GM19467 (cell line): ENCODE measurements at regions not wholly inside any gene's neighbourhood (a gene's known extent, or its start where the extent isn't known, plus 50 kb on each side); places are given as distances from the start of the nearest gene placed in this dataset.
A peak's percentile ranks its signal among the peaks of the same experiment; 100 is the strongest.
"Not testable (repeated sequence)": the region's sequence is repeated elsewhere in the genome, so short reads cannot be mapped to it uniquely, and the experiment has no call there.

ENCODE experiments used
- ATAC-seq: cut with Tn5 transposase; IDR thresholded peaks from one replicate; pipeline ENCODE4 v1.9.1; 2021; ENCODE audit warnings: mild to moderate bottlenecking, moderate library complexity; ENCODE audit not compliant: unreplicated experiment

DNA sequence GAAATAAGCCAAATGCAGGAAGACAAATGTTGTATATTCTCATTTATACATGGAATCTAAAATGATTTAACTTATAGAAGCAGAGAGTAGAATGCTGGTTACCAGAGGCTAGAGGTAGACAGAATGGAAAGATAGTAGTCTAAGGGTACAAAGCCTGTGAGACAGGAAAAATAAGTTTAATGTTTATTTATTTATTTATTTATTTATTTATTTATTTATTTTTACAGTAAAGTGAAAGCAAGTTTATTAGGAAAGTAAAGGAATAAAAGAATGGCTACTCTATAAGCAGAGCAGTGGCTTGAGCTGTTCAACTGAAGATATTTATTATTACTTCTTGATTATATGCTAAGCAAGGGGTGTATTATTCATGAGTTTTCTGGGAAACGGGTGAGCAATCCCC is 203.2 kb downstream of the LAS1L start:
- ATAC-seq = no peak

GRCh38 chrX:65300104-65300809 is 234.3 kb downstream of the LAS1L start:
- ATAC-seq = no peak

- not testable (repeated sequence) for ATAC-seq
Observed at GRCh38 chrX:65282905-65283304, 251.7 kb downstream of the LAS1L start.

DNA sequence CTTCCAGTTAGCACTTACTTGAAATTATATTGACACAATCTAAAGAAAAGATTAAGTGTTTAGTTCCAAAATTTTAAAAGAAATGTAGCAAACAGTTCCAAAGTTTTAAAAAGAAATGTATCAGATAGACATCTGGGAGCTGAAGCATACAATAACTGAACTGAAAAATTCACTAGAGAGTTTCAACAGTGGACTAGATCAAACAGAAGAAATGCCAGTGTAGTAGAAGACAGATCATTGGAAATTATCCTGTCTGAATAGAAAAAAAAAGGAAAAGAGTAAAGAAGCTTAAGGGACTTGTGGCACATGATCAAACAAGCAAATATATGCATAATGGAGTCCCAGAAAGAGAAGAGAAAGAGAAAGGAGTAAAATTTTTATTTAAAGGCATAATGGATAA is 261.4 kb downstream of the LAS1L start:
- ATAC-seq = no peak

DNA sequence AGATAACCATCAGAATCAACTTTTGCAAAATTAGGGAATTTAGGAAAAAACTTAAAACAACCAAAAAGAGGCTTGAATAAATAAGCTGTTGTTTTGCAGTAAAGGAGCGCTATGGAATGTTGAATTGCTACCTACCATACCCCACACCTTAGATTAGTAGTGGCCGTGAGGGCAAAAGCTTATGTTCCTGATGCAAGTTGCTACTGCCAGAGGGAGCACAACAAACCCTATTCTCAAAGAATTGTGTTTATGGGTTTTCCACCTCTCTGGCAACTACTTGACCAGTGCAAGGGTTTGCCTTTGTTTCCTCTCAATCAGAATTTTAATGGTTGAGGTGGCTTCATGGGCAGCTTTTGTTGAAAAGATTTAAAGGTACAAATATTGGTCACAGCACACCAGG is 268.1 kb downstream of the LAS1L start:
- no peak for ATAC-seq

GRCh38 chrX:65253817-65254216 is 277.6 kb upstream of the ZC4H2 start:
- no peak for ATAC-seq

- ATAC-seq = no peak
Observed at GRCh38 chrX:65241059-65241721, 264.9 kb upstream of the ZC4H2 start.

DNA sequence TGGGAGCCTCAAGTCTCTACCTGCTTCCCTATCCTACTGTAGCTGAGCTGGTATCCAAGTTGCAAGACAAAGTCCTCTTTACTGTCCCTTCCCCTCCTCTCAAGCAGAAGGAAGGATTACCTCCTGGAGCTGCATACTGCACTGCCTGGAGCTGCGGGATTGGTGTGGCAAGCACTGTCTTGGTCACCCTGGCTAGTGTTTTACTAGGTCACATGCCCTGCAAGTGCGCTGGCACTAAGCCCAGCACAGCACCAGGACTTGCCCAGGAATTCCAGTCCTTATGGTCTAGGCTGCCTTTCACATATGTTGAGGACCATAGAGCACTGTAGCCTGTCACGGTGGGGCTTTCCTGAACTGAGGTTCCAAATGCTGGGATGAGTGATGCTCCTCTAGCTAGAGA is 227.3 kb upstream of the ZC4H2 start:
- no peak for ATAC-seq

DNA sequence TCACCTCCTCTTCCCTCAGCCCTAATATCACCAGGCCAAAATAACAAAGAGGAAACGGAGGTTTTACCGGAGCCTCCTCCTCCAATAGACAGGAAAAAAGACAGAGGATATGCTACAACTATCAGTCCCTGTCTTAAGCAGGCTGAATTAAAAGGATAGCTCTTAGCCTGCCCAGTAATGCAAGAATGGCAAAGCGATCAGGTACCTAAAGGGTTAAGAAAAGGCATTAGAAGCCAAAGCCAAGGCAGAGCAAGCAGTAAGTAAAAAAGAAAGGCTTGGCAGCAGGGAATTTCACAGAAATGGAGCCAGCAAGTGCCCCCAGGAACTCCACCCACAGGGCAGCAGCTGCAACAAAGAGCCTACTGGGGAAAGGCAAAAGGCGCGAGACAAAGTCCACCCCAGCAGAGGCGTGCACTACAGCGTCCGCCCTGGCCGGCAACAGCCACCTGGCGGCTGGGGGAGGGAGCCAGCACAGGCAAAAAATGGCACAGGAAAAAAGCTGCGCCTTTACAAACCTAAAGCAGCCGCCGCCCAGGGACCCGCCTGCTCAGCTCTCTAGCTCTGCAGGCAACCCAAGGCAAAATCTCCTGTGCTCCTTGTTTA is 220.6 kb upstream of the ZC4H2 start:
- no peak for ATAC-seq

- ATAC-seq = no peak
Observed at GRCh38 chrX:65195621-65196020, 219.4 kb upstream of the ZC4H2 start.

- no peak for ATAC-seq
Observed at GRCh38 chrX:65194547-65194946, 218.3 kb upstream of the ZC4H2 start.

DNA sequence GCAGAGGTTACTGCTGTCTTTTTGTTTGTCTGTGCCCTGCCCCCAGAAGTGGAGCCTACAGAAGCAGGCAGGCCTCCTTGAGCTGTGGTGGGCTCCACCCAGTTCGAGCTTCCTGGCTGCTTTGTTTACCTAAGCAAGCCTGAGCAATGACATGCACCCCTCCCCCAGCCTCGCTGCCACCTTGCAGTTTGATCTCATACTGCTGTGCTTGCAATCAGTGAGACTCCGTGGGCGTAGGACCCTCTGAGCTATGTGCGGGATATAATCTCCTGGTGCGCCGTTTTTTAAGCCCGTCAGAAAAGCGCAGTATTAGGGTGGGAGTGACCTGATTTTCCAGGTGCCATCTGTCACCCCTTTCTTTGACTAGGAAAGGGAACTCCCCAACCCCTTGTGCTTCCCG is 187.1 kb upstream of the ZC4H2 start:
- ATAC-seq = not testable (repeated sequence)

DNA sequence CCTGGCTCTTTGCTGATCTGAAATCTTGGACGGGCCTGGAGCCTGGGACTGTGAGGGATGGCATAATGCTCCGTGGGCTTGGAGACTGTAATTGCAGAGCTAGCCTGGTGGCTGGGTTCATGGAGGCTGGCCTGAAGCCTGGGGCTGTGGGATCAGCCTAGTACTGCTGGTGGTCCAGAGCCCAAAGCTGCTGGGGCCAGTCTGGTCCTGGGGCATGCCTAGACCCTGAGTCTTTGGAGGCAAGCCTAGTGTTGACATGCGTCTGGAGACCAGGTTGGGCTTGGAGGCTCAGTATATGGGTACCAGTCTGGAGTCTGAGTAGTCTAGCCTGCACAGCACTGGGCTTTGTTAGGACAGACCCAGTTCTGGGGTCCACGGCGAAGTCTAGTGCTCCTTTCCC is 172.0 kb upstream of the ZC4H2 start:
- ATAC-seq = no peak

GRCh38 chrX:65136424-65136823 is 160.2 kb upstream of the ZC4H2 start:
- no peak for ATAC-seq

GRCh38 chrX:65127842-65128241 is 151.6 kb upstream of the ZC4H2 start:
- ATAC-seq = no peak

GRCh38 chrX:65098851-65099250 is 122.6 kb upstream of the ZC4H2 start:
- no peak for ATAC-seq

GRCh38 chrX:65093658-65094057 is 117.4 kb upstream of the ZC4H2 start:
- ATAC-seq = no peak

DNA sequence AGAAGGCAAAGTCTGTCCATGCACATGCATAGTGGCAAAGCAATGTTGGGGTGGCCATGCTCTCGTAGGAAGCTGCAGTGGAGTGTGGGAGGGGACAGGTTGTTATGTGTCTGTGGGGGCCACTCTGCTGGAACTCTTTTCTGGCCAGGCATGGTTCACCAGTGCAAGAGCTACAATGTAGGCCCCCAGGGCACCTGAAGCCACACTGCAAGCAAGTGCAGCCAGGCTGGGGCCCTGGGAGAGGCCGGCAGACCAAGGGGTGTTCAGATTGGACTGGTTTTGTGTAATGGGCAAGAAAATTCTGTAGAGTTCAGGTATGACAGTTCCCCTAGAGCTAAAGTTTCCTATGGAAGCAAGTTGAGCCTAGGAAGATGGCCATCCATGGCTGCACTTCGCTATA is 97.0 kb upstream of the ZC4H2 start:
- ATAC-seq = no peak

- no peak for ATAC-seq
Observed at GRCh38 chrX:65072590-65072989, 96.3 kb upstream of the ZC4H2 start.

DNA sequence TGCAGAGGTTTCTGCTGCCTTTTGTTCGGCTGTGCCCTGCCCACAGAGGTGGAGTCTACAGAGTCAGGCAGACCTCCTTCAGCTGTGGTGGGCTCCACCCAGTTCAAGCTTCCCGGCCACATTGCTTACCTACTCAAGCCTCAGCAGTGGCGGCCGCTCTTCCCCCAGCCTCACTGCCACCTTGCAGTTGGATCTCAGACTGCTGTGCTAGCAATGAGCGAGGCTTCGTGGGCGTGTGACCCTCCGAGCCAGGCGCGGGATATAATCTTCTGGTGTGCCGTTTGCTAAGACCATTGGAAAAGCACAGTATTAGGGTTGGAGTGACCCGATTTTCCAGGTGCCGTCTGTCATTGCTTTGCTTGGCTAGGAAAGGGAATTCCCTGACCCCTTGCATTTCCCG is 82.4 kb upstream of the ZC4H2 start:
- ATAC-seq = not testable (repeated sequence)

- ATAC-seq = no peak
Observed at GRCh38 chrX:65045001-65045400, 68.8 kb upstream of the ZC4H2 start.

DNA sequence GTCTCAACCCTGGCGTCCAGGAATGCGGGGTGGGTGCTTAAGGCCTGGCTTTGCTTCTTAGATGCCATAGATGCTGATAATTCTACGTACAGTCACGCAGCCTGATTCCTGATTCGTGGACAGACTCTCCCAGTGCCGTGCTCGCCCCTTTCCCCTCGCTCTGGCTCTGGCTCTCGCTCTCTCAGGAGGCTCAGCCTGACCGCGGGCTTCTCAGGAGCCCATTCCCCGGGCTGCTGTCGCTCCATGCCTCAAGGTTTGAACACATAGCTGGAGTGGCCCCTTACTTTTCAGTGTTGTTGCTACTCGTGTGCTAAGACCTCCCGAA is 59.2 kb upstream of the ZC4H2 start:
- peak; percentile 20 for ATAC-seq
